GM23248 (cell line): ENCODE measurements at regions not wholly inside any gene's neighbourhood (a gene's known extent, or its start where the extent isn't known, plus 50 kb on each side); places are given as distances from the start of the nearest gene placed in this dataset.

Experiments used
- DNase-seq: peaks from one replicate; pipeline ENCODE4 v3.0.0-alpha.2; 2015
- H2AFZ ChIP-seq: fragments of 200-600 bp; sonication (generic); 2 replicates; pipeline ENCODE4 v1.6.1; 2016; ENCODE audit warnings: antibody characterized with exemption
- H3F3A ChIP-seq: fragments of 200-600 bp; sonication (generic); 2 replicates; pipeline ENCODE4 v1.6.1; 2016; ENCODE audit warnings: mild to moderate bottlenecking, antibody characterized with exemption, mixed run types; ENCODE audit not compliant: insufficient read depth
- H3K27ac ChIP-seq: fragments of 200-600 bp; sonication (generic); 2 replicates; pipeline ENCODE4 v1.5.1; 2016; ENCODE audit warnings: mild to moderate bottlenecking
- H3K27me3 ChIP-seq: fragments of 200-600 bp; sonication (generic); replicated peaks from 2 replicates; pipeline ENCODE4 v1.6.1; 2016; ENCODE audit warnings: mild to moderate bottlenecking; ENCODE audit not compliant: insufficient read depth
- H3K36me3 ChIP-seq: fragments of 200-600 bp; sonication (generic); 2 replicates; pipeline ENCODE4 v1.6.1; 2016; ENCODE audit warnings: low read depth, mild to moderate bottlenecking
- H3K4me1 ChIP-seq: fragments of 200-600 bp; sonication (generic); 2 replicates; pipeline ENCODE4 v1.6.1; 2016; ENCODE audit warnings: mild to moderate bottlenecking; ENCODE audit not compliant: insufficient read depth
- H3K4me2 ChIP-seq: fragments of 200-600 bp; sonication (generic); one replicate; pipeline ENCODE4 v1.6.1; 2016; ENCODE audit warnings: mild to moderate bottlenecking; ENCODE audit not compliant: unreplicated experiment
- H3K4me3 ChIP-seq: fragments of 200-600 bp; sonication (generic); 2 replicates; pipeline ENCODE4 v1.5.1; 2016; ENCODE audit warnings: mild to moderate bottlenecking
- H3K79me2 ChIP-seq: fragments of 200-600 bp; sonication (generic); 2 replicates; pipeline ENCODE4 v1.6.1; 2016; ENCODE audit warnings: mild to moderate bottlenecking; ENCODE audit not compliant: insufficient read depth
- H3K9ac ChIP-seq: fragments of 200-600 bp; sonication (generic); 2 replicates; pipeline ENCODE4 v1.6.1; 2016; ENCODE audit warnings: mild to moderate bottlenecking
- H3K9me2 ChIP-seq: fragments of 200-600 bp; sonication (generic); 2 replicates; pipeline ENCODE4 v1.6.1; 2016; ENCODE audit warnings: mixed run types, mild to moderate bottlenecking, moderate library complexity; ENCODE audit not compliant: insufficient read depth
- H3K9me3 ChIP-seq: fragments of 200-600 bp; sonication (generic); one replicate; pipeline ENCODE4 v1.6.1; 2017; ENCODE audit warnings: low read depth
- H4K20me1 ChIP-seq: fragments of 200-600 bp; sonication (generic); 2 replicates; pipeline ENCODE4 v1.6.0; 2016; ENCODE audit not compliant: insufficient read depth
- EZH2 ChIP-seq: fragments of 200-600 bp; sonication (generic); IDR thresholded peaks from 2 replicates; pipeline ENCODE4 v1.6.1; 2018; ENCODE audit warnings: antibody characterized with exemption, mild to moderate bottlenecking; ENCODE audit not compliant: insufficient read depth, poor library complexity, severe bottlenecking
- EZH2phosphoT487 ChIP-seq: fragments of 200-600 bp; sonication (generic); IDR thresholded peaks from 2 replicates; pipeline ENCODE4 v1.6.1; 2018; ENCODE audit warnings: antibody characterized with exemption, moderate library complexity, mild to moderate bottlenecking, low read depth; ENCODE audit not compliant: insufficient read depth
- WGBS, 2 experiments: methylation state at CpG; one replicate each; pipeline ENCODE4 v1.1.6; 2015 to 2017; ENCODE audit warnings: low lambda C conversion rate in 2 of 2, low coverage in 1 of 2; ENCODE audit errors: missing lambda C conversion rate in 2 of 2; 5-methylcytosine and 5-hydroxymethylcytosine counted together
- in situ Hi-C: fragments of 300-500 bp; cut with MboI; formaldehyde crosslinking; loops from 2 replicates; pipeline ENCODE4 v1.15.0; 2020

- H3K27me3 ChIP-seq, result no peaks in the 10 kb centered on the region
- no peaks in the 10 kb centered on the region for H3K36me3 ChIP-seq
- H3K4me1 ChIP-seq, result no peaks in the 10 kb centered on the region
- H3K4me2 ChIP-seq, result no peak overlapping the region
- no peaks in the 10 kb centered on the region for H3K79me2 ChIP-seq
- DNase-seq, result no peak
- no peaks in the 10 kb centered on the region; the same call in 1 of the 2 replicates for H3K9me2 ChIP-seq
- H4K20me1 ChIP-seq, result no peaks in the 10 kb centered on the region
- H3K4me3 ChIP-seq, result no peak overlapping the region
- TF ChIP-seq EZH2phosphoT487 (no peak), EZH2 (no peak)
- H3K9ac ChIP-seq, result no peak overlapping the region
- H2AFZ ChIP-seq, result no peak overlapping the region
- H3F3A ChIP-seq, result no peaks in the 10 kb centered on the region
- 24 to 30% methylated on average over 5 of the region's 5 CpGs for WGBS, 2 experiments
- no peaks in the 10 kb centered on the region for H3K9me3 ChIP-seq
- H3K27ac ChIP-seq, result no peak overlapping the region
- in situ Hi-C loops, result no loop called here
Observed at GRCh38 chr14:44384093-44384492, 123.0 kb downstream of the FSCB start.

GRCh38 chr14:44383636-44384035, 123.4 kb downstream of the FSCB start:
- Histone ChIP-seq H3K79me2 (no peaks in the 10 kb centered on the region), H3K9me3 (no peaks in the 10 kb centered on the region), H2AFZ (no peak overlapping the region), H3K9me2 (no peaks in the 10 kb centered on the region; the same call in 1 of the 2 replicates), H3K4me1 (no peaks in the 10 kb centered on the region), H3K27me3 (no peaks in the 10 kb centered on the region), H3K4me3 (no peak overlapping the region), H3F3A (no peaks in the 10 kb centered on the region), H4K20me1 (no peaks in the 10 kb centered on the region), H3K9ac (no peak overlapping the region), H3K27ac (no peak overlapping the region), H3K36me3 (no peaks in the 10 kb centered on the region), H3K4me2 (no peak overlapping the region)
- no peak for DNase-seq
- in situ Hi-C loops, result no loop called here
- no peak for TF ChIP-seq EZH2
- no peak for TF ChIP-seq EZH2phosphoT487

GRCh38 chr14:44379292-44379977, 127.6 kb downstream of the FSCB start:
- Histone ChIP-seq H3K27ac (no peak overlapping the region), H4K20me1 (no peaks in the 10 kb centered on the region), H2AFZ (no peak overlapping the region), H3K4me2 (no peak overlapping the region), H3K27me3 (no peaks in the 10 kb centered on the region), H3K36me3 (no peaks in the 10 kb centered on the region), H3K9ac (no peak overlapping the region), H3K4me3 (no peak overlapping the region), H3K4me1 (no peaks in the 10 kb centered on the region), H3F3A (no peaks in the 10 kb centered on the region), H3K9me2 (no peaks in the 10 kb centered on the region), H3K79me2 (no peaks in the 10 kb centered on the region), H3K9me3 (no peaks in the 10 kb centered on the region)
- no peak for TF ChIP-seq EZH2phosphoT487
- TF ChIP-seq EZH2, result no peak
- no peak for DNase-seq
- WGBS, 2 experiments, result 20 to 21% methylated on average over 5 of the region's 5 CpGs
- in situ Hi-C loops, result no loop called here

GRCh38 chr14:44374906-44375305, 132.2 kb downstream of the FSCB start:
- no peaks in the 10 kb centered on the region for H3K36me3 ChIP-seq
- no peak overlapping the region for H3K4me2 ChIP-seq
- H3K9me3 ChIP-seq, result no peaks in the 10 kb centered on the region
- in situ Hi-C loops, result no loop called here
- TF ChIP-seq EZH2phosphoT487, result no peak
- TF ChIP-seq EZH2, result no peak
- no peaks in the 10 kb centered on the region for H3F3A ChIP-seq
- H3K9ac ChIP-seq, result no peak overlapping the region
- WGBS, 2 experiments, result 8 to 14% methylated on average over 1 of the region's 1 CpG
- no peak overlapping the region for H3K27ac ChIP-seq
- H3K4me3 ChIP-seq, result no peak overlapping the region
- no peak for DNase-seq
- no peaks in the 10 kb centered on the region for H4K20me1 ChIP-seq
- no peak overlapping the region for H2AFZ ChIP-seq
- H3K27me3 ChIP-seq, result no peaks in the 10 kb centered on the region
- no peaks in the 10 kb centered on the region for H3K79me2 ChIP-seq
- no peaks in the 10 kb centered on the region for H3K9me2 ChIP-seq
- no peaks in the 10 kb centered on the region for H3K4me1 ChIP-seq
